GM10266 (cell line): ENCODE measurements at regions not wholly inside any gene's neighbourhood (a gene's known extent, or its start where the extent isn't known, plus 50 kb on each side); places are given as distances from the start of the nearest gene placed in this dataset.

Source experiments
- DNase-seq: peaks from one replicate; pipeline ENCODE4 v3.0.0; 2012; ENCODE audit errors: extremely low spot score
- CTCF ChIP-seq: IDR thresholded peaks from 2 replicates; pipeline ENCODE4 v1.5.1; 2012; ENCODE audit warnings: mild to moderate bottlenecking, low read depth; ENCODE audit not compliant: control insufficient read depth, insufficient read depth; ENCODE audit errors: missing control alignments

- no peak for TF ChIP-seq CTCF
- no peak for DNase-seq
Measured at GRCh38 chr2:146964494-146964893, 880.3 kb upstream of the ACVR2A start.

- no peak for TF ChIP-seq CTCF
- no peak for DNase-seq
Measured at GRCh38 chr2:146954544-146954943, 890.3 kb upstream of the ACVR2A start.

GRCh38 chr2:146952696-146953095 is 892.1 kb upstream of the ACVR2A start:
- DNase-seq, result no peak
- TF ChIP-seq CTCF, result no peak

GRCh38 chr2:146950911-146951310 is 893.9 kb upstream of the ACVR2A start:
- no peak for DNase-seq
- no peak for TF ChIP-seq CTCF

- no peak for TF ChIP-seq CTCF
- DNase-seq, result no peak
Measured at GRCh38 chr2:146950361-146950760, 894.5 kb upstream of the ACVR2A start.

- DNase-seq, result no peak
Measured at GRCh38 chr2:146949400-146949799, 895.4 kb upstream of the ACVR2A start.

GRCh38 chr2:146944601-146945000 is 900.2 kb upstream of the ACVR2A start:
- TF ChIP-seq CTCF, result no peak
- no peak for DNase-seq

More at GRCh38 chr2:146949400-146949799, 895.4 kb upstream of the ACVR2A start:
- TF ChIP-seq CTCF, result no peak
